ENCODE measurements at regions not wholly inside any gene's neighbourhood (a gene's known extent, or its start where the extent isn't known, plus 50 kb on each side); places are given as distances from the start of the nearest gene placed in this dataset.

GRCh38 chr20:40323361-40323794 is 365.7 kb downstream of the MAFB start:
- TF ChIP-seq, protein P1, sequence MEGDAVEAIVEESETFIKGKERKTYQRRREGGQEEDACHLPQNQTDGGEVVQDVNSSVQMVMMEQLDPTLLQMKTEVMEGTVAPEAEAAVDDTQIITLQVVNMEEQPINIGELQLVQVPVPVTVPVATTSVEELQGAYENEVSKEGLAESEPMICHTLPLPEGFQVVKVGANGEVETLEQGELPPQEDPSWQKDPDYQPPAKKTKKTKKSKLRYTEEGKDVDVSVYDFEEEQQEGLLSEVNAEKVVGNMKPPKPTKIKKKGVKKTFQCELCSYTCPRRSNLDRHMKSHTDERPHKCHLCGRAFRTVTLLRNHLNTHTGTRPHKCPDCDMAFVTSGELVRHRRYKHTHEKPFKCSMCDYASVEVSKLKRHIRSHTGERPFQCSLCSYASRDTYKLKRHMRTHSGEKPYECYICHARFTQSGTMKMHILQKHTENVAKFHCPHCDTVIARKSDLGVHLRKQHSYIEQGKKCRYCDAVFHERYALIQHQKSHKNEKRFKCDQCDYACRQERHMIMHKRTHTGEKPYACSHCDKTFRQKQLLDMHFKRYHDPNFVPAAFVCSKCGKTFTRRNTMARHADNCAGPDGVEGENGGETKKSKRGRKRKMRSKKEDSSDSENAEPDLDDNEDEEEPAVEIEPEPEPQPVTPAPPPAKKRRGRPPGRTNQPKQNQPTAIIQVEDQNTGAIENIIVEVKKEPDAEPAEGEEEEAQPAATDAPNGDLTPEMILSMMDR (IDR thresholded peaks at IDR 0.05; ENCODE audit: insufficient read depth, low read length, missing control alignments), result no peak
- no peak for DNase-seq (ENCODE audit: low read depth, low spot score)
- H3K4me3 ChIP-seq (ENCODE audit: low read depth, low read length), result no peak overlapping the region
- CTCF ChIA-PET, result interaction anchor here (1.2 kb wide), 1 partner anchor 56 kb away, joined by 3 read pairs; no protein-coding TSS in a partner anchor
- POLR2A ChIA-PET, result interaction anchor here (0.8 kb wide), 1 partner anchor 366 kb away, joined by 3 read pairs; the partner anchor contains the start of gene MAFB

GRCh38 chr20:40322941-40323340 is 366.1 kb downstream of the MAFB start:
- CTCF ChIA-PET, result interaction anchor here (1.2 kb wide), 1 partner anchor 55 kb away, joined by 3 read pairs; no protein-coding TSS in a partner anchor
- POLR2A ChIA-PET, result no interaction called here

DNA sequence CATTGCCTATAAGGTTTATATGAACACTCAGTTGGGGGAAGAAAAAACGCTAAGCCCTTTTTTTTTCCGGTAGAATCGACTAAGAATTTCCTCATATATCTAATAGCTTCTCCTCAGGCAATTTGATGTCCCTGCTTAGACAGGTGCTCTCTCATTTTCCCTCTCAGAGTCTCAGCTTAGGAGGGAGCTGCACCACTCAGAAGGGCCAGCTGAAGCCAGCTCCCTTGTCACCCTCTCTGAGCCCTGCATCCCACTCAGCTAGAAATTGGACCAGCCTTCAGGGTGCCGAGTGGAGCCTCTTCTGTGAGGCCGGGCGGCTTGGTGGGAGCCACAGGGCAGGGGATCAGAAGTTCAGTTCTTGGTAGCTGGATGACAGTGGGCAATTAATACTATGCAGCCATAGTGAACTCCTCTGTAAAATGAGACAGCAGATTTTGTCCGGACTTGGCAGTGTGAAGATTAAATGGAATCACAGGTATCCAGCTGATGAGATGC is 368.5 kb downstream of the MAFB start:
- TF ChIP-seq, protein P1 (IDR thresholded peaks at IDR 0.05; ENCODE audit: insufficient read depth, low read length, missing control alignments), result no peak
- no peak overlapping the region for H3K4me3 ChIP-seq (ENCODE audit: low read depth, low read length)
- no peak for DNase-seq (ENCODE audit: low read depth, low spot score)
- ChIA-PET CTCF (interaction anchor here (1.2 kb wide), 1 partner anchor 370 kb away, joined by 3 read pairs; no protein-coding TSS in a partner anchor), POLR2A (no interaction called here)

More at GRCh38 chr20:40322941-40323340, 366.1 kb downstream of the MAFB start:
- TF ChIP-seq, protein P1 (IDR thresholded peaks at IDR 0.05; ENCODE audit: insufficient read depth, low read length, missing control alignments), result no peak
- DNase-seq (ENCODE audit: low read depth, low spot score), result no peak
- no peak overlapping the region for H3K4me3 ChIP-seq (ENCODE audit: low read depth, low read length)

GRCh38 chr20:40319741-40320516 is 369.1 kb downstream of the MAFB start:
- POLR2A ChIA-PET, result no interaction called here
- TF ChIP-seq, protein P1 (IDR thresholded peaks at IDR 0.05; ENCODE audit: insufficient read depth, low read length, missing control alignments), result no peak
- CTCF ChIA-PET, result interaction anchor here (1.2 kb wide), 1 partner anchor 370 kb away, joined by 3 read pairs; no protein-coding TSS in a partner anchor
- no peak overlapping the region for H3K4me3 ChIP-seq (ENCODE audit: low read depth, low read length)
- DNase-seq (ENCODE audit: low read depth, low spot score), result no peak

DNA sequence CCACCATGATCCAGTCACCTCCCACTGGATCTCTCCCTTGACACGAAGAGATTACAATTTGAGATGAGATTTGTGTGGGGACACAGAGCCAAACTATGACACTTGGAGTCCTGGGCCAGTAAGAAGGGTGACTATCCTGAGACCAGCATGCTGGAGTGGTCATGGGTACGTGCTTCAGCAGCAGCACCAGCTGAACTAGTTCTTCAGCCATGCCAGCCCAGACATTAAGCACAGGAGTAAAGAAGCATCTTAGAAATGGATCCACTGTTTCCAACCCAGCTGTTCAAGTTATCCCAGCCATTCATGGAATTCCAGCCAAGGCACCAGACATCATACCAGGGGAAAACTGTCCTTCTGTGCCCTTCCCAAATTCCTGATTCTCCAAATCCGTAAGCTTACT is 370.0 kb downstream of the MAFB start:
- DNase-seq (ENCODE audit: low read depth, low spot score), result no peak
- ChIA-PET POLR2A (no interaction called here), CTCF (no interaction called here)
- TF ChIP-seq, protein P1 (IDR thresholded peaks at IDR 0.05; ENCODE audit: insufficient read depth, low read length, missing control alignments), result no peak
- no peak overlapping the region for H3K4me3 ChIP-seq (ENCODE audit: low read depth, low read length)

GRCh38 chr20:40317156-40317790 is 371.8 kb downstream of the MAFB start:
- CTCF ChIA-PET, result no interaction called here
- TF ChIP-seq, protein P1 (IDR thresholded peaks at IDR 0.05; ENCODE audit: insufficient read depth, low read length, missing control alignments), result no peak
- POLR2A ChIA-PET, result no interaction called here
- no peak for DNase-seq (ENCODE audit: low read depth, low spot score)
- H3K4me3 ChIP-seq (ENCODE audit: low read depth, low read length), result no peak overlapping the region

All from AG04449 (cell line).